ENCODE measurements at regions not wholly inside any gene's neighbourhood (a gene's known extent, or its start where the extent isn't known, plus 50 kb on each side); places are given as distances from the start of the nearest gene placed in this dataset.

GRCh38 chr1:57591842-57592241, 168.0 kb upstream of the DAB1 start:
- TF ChIP-seq CTCF (IDR thresholded peaks at IDR 0.05) = no peak
- TF ChIP-seq POLR2A (IDR thresholded peaks at IDR 0.05) = no peak
